HG03354 (cell line): ENCODE measurements at regions not wholly inside any gene's neighbourhood (a gene's known extent, or its start where the extent isn't known, plus 50 kb on each side); places are given as distances from the start of the nearest gene placed in this dataset.
"Not testable (repeated sequence)": the region's sequence is repeated elsewhere in the genome, so short reads cannot be mapped to it uniquely, and the experiment has no call there.

Experiments
- ATAC-seq: cut with Tn5 transposase; IDR thresholded peaks from one replicate; pipeline ENCODE4 v1.9.1; 2021; ENCODE audit warnings: mild to moderate bottlenecking; ENCODE audit not compliant: unreplicated experiment, poor library complexity, severe bottlenecking

- ATAC-seq = not testable (repeated sequence)
Measured at GRCh38 chr21:7743940-7744339, 2777.4 kb upstream of the TPTE start.

GRCh38 chr21:7744406-7745099 is 2776.8 kb upstream of the TPTE start:
- peak; percentile 99 for ATAC-seq

- peak; percentile 83 for ATAC-seq
Measured at GRCh38 chr21:7745100-7745450, 2776.3 kb upstream of the TPTE start.

- ATAC-seq = not testable (repeated sequence)
Measured at GRCh38 chr21:7747964-7748363, 2773.4 kb upstream of the TPTE start.

- ATAC-seq = not testable (repeated sequence)
Measured at GRCh38 chr21:7752611-7753010, 2768.8 kb upstream of the TPTE start.

- peak; percentile 90 for ATAC-seq
Measured at GRCh38 chr21:7753380-7753877, 2768.0 kb upstream of the TPTE start.

GRCh38 chr21:7769985-7770384 is 2751.4 kb upstream of the TPTE start:
- ATAC-seq = not testable (repeated sequence)

- ATAC-seq = not testable (repeated sequence)
Measured at GRCh38 chr21:7774219-7774618, 2747.2 kb upstream of the TPTE start.

GRCh38 chr21:7775327-7775984 is 2745.9 kb upstream of the TPTE start:
- ATAC-seq = not testable (repeated sequence)

- not testable (repeated sequence) for ATAC-seq
Measured at GRCh38 chr21:7776035-7776434, 2745.3 kb upstream of the TPTE start.

GRCh38 chr21:7776622-7777021 is 2744.8 kb upstream of the TPTE start:
- ATAC-seq = not testable (repeated sequence)

GRCh38 chr21:7777289-7777688 is 2744.1 kb upstream of the TPTE start:
- not testable (repeated sequence) for ATAC-seq

GRCh38 chr21:7787427-7788078 is 2733.8 kb upstream of the TPTE start:
- not testable (repeated sequence) for ATAC-seq

- ATAC-seq = not testable (repeated sequence)
Measured at GRCh38 chr21:7793797-7794196, 2727.6 kb upstream of the TPTE start.

GRCh38 chr21:7797328-7797727 is 2724.1 kb upstream of the TPTE start:
- not testable (repeated sequence) for ATAC-seq

- ATAC-seq = not testable (repeated sequence)
Measured at GRCh38 chr21:7798446-7798845, 2722.9 kb upstream of the TPTE start.

- not testable (repeated sequence) for ATAC-seq
Measured at GRCh38 chr21:7799697-7800096, 2721.7 kb upstream of the TPTE start.

- not testable (repeated sequence) for ATAC-seq
Measured at GRCh38 chr21:7813475-7813874, 2707.9 kb upstream of the TPTE start.

GRCh38 chr21:7817013-7817412 is 2704.4 kb upstream of the TPTE start:
- ATAC-seq = not testable (repeated sequence)

GRCh38 chr21:7819301-7819700 is 2702.1 kb upstream of the TPTE start:
- ATAC-seq = not testable (repeated sequence)

- ATAC-seq = not testable (repeated sequence)
Measured at GRCh38 chr21:7825627-7826026, 2695.8 kb upstream of the TPTE start.
